Mucosa of descending colon (tissue), 3 donors: ENCODE measurements at regions not wholly inside any gene's neighbourhood (a gene's known extent, or its start where the extent isn't known, plus 50 kb on each side); places are given as distances from the start of the nearest gene placed in this dataset.
A peak's percentile ranks its signal among the peaks of the same experiment; 100 is the strongest.

Source experiments
- ATAC-seq: fragments of 200-7000 bp; cut with Tn5 transposase; one replicate; pipeline ENCODE4 v1.9.1; 2020; ENCODE audit warnings: mild to moderate bottlenecking, moderate library complexity
- DNase-seq, 3 donors: peaks; one replicate each; pipeline ENCODE4 v3.0.0-alpha.2; 2020
- H3K36me3 ChIP-seq: fragments of 200-600 bp; one replicate; pipeline ENCODE4 v1.8.0; 2021; ENCODE audit warnings: low read depth, mild to moderate bottlenecking
- H3K4me1 ChIP-seq: fragments of 200-600 bp; one replicate; pipeline ENCODE4 v1.8.0; 2021; ENCODE audit warnings: low read depth, mild to moderate bottlenecking
- H3K4me3 ChIP-seq: fragments of 200-600 bp; one replicate; pipeline ENCODE4 v1.8.0; 2021; ENCODE audit warnings: mild to moderate bottlenecking
- H3K9me3 ChIP-seq: fragments of 200-600 bp; one replicate; pipeline ENCODE4 v1.8.0; 2021; ENCODE audit warnings: mild to moderate bottlenecking
- intact Hi-C, 2 donors: fragments of 100-400 bp; cut with DNase I in 1 of 2; cut with micrococcal nuclease in 1 of 2; formaldehyde crosslinking; loops; one replicate each; pipeline versions ENCODE4 v1.11.0 to v1.11.1; 2022; cut with DNase I, micrococcal nuclease
- TF ChIP-seq, protein P1 (sequence below): fragments of 200-600 bp; IDR thresholded peaks from one replicate; pipeline ENCODE4 v1.8.0; 2022; ENCODE audit warnings: antibody characterized with exemption, mild to moderate bottlenecking
- donor health status: DM: no; HTN: no; CAD: no; lungs with moderate emphysema.
- donor health status: DM: no; HTN: no; CAD: no.
- donor health status: DM: no; HTN: yes; CAD: no.

DNA sequence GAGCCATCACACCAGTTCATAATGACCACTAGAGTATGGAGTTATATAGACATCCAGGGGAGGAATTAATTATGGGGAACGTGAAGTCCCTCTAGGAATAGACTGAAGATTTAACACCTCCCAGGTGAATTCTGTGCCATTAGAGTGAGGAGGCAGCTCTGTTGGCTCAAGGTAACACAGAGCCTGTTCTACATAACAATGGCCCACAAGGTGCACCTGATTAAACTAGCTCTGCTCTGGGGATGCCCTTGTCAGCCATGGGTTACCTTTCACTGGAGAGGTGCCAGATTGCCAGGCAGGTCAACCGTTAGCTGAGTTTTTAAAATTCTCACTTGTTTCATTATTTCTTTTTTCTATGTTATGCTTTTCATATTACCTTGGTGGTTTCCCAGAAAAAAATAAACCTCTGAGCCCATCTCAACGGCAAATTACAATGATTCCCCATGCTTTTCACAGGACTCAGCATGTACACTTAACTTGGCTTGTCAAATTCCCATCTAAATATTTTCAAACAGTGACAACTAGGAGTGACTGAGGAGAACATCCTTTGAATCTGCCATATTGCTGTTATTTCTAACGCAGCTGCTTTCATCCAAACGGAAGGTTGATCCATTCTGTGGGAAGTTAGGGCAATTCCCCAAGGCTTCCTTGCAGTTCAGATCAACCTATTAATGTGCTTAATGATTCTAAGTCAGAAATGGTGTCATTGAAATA, 512.9 kb downstream of the MCTP2 start:
- H3K4me3 ChIP-seq: no peak overlapping the region
- DNase-seq (no peak), ATAC-seq (no peak)
- no peaks in the 10 kb centered on the region for H3K4me1 ChIP-seq
- intact Hi-C loops: no loop called here
- no peaks in the 10 kb centered on the region for H3K9me3 ChIP-seq
- TF ChIP-seq, protein P1, sequence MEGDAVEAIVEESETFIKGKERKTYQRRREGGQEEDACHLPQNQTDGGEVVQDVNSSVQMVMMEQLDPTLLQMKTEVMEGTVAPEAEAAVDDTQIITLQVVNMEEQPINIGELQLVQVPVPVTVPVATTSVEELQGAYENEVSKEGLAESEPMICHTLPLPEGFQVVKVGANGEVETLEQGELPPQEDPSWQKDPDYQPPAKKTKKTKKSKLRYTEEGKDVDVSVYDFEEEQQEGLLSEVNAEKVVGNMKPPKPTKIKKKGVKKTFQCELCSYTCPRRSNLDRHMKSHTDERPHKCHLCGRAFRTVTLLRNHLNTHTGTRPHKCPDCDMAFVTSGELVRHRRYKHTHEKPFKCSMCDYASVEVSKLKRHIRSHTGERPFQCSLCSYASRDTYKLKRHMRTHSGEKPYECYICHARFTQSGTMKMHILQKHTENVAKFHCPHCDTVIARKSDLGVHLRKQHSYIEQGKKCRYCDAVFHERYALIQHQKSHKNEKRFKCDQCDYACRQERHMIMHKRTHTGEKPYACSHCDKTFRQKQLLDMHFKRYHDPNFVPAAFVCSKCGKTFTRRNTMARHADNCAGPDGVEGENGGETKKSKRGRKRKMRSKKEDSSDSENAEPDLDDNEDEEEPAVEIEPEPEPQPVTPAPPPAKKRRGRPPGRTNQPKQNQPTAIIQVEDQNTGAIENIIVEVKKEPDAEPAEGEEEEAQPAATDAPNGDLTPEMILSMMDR: no peak
- H3K36me3 ChIP-seq: no peaks in the 10 kb centered on the region

GRCh38 chr15:94745371-94745770, 514.0 kb downstream of the MCTP2 start:
- Histone ChIP-seq H3K4me3 (no peak overlapping the region), H3K9me3 (no peaks in the 10 kb centered on the region), H3K4me1 (no peaks in the 10 kb centered on the region), H3K36me3 (no peaks in the 10 kb centered on the region)
- ATAC-seq (no peak), DNase-seq (no peak)
- TF ChIP-seq, protein P1: no peak
- intact Hi-C loops: no loop called here

DNA sequence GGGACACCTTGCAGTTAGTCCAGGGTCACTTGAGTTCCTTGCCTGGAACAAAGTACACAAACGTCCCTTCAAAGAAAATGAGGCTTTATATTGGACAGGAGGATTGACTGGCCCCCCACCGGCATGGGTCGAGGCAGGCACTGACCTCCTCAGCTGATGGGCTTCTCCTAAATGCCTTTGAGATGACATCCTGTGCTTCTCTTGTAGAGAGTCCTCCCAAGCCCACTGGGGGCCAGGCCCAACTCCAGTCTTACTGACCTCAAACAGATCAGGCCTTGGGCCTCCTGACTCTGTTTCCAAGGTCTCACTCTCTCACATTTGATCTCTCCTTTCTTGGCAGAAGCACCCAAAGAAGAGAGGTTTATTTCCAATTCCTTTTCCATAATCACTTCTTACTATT, 516.1 kb downstream of the MCTP2 start:
- TF ChIP-seq, protein P1: no peak
- H3K9me3 ChIP-seq: no peaks in the 10 kb centered on the region
- DNase-seq (no peak), ATAC-seq (no peak)
- no peaks in the 10 kb centered on the region for H3K36me3 ChIP-seq
- H3K4me1 ChIP-seq: no peaks in the 10 kb centered on the region
- no peak overlapping the region for H3K4me3 ChIP-seq
- intact Hi-C loops: no loop called here

- no peaks in the 10 kb centered on the region for H3K4me1 ChIP-seq
- TF ChIP-seq, protein P1: no peak
- H3K36me3 ChIP-seq: no peaks in the 10 kb centered on the region
- DNase-seq (no peak), ATAC-seq (peak; percentile 34)
- intact Hi-C loops: no loop called here
- H3K4me3 ChIP-seq: no peak overlapping the region
- no peaks in the 10 kb centered on the region for H3K9me3 ChIP-seq
These were observed 518.7 kb downstream of the MCTP2 start for GRCh38 chr15:94749811-94750617.

DNA sequence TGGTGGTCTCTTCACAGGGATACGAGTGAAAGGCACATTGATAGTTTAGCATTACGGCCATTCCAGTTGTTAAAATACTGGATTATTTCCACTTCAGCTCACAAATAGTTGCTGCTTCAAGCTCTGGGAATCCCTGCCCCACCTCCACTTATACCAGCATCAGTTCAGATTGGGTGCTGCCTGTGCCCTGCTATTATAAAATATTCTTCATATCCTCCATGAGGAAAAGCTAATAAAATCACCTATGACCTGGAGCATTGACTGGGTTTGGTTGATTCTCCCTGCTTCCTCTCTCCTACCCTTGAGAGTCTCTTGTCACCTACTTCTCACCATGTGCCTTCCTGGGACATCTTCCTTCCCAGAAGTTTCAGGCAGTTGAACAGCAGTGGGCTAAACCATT, 529.0 kb downstream of the MCTP2 start:
- Histone ChIP-seq H3K4me1 (no peaks in the 10 kb centered on the region), H3K9me3 (no peaks in the 10 kb centered on the region), H3K4me3 (no peak overlapping the region), H3K36me3 (no peaks in the 10 kb centered on the region)
- intact Hi-C loops: no loop called here
- no peak for DNase-seq
- no peak for ATAC-seq
- TF ChIP-seq, protein P1: no peak
